GM21529 (cell line): ENCODE measurements at regions not wholly inside any gene's neighbourhood (a gene's known extent, or its start where the extent isn't known, plus 50 kb on each side); places are given as distances from the start of the nearest gene placed in this dataset.
"Not testable (repeated sequence)": the region's sequence is repeated elsewhere in the genome, so short reads cannot be mapped to it uniquely, and the experiment has no call there.

Experiments
- ATAC-seq: cut with Tn5 transposase; IDR thresholded peaks from one replicate; pipeline ENCODE4 v1.9.1; 2021; ENCODE audit not compliant: unreplicated experiment

DNA sequence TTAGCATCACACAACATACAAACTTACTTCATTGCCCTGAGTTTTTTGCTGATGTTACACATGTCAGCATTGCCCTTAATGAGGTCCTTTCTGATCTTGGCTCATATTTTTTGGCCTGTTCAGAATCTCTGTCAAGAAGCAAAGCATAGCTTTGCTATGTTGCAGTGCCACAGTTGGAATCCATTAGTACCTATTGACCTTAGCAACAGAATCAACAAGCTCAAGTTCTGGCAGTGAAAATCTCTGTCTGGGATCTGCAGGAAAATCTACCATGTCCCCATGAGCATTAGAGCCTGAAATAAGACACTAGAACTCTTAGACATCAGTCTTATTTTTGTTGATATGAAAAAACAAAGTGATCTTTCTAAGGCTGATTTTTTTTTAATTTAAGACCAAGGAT, 105.6 kb upstream of the FHL2 start:
- ATAC-seq, result no peak

DNA sequence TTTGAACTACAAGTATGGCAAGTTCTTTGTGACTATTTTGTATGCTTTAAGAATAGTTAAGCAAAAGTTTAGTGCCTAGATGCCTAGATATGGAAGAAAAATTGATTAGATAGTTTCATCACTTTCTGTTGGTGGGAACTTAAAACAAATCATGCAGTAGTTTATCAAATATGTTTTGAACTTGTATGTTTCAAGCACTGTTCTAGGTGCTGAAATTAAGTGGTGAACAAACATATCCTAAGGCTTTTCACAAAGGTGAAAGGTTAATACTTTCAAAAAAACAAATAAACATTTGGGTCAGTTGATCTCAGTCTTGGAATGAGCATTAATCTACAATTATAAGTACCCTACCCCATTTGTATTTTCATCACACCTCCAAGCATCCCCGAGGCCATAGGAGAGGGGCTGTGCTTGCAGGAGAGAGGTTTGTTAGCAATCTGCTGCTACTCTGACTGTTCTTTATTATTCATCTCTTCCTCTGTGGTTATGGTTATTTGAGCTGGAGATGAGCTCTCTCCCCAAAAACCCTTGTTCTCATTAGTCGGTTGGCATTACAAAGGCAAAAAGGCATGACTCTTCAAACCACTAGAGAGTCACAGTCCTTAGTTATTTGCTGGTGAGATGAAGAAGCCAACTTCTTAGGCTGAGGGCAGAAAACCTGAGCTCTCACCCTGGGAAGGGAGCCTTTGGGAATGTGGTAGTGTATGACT, 103.9 kb upstream of the FHL2 start:
- ATAC-seq, result no peak

DNA sequence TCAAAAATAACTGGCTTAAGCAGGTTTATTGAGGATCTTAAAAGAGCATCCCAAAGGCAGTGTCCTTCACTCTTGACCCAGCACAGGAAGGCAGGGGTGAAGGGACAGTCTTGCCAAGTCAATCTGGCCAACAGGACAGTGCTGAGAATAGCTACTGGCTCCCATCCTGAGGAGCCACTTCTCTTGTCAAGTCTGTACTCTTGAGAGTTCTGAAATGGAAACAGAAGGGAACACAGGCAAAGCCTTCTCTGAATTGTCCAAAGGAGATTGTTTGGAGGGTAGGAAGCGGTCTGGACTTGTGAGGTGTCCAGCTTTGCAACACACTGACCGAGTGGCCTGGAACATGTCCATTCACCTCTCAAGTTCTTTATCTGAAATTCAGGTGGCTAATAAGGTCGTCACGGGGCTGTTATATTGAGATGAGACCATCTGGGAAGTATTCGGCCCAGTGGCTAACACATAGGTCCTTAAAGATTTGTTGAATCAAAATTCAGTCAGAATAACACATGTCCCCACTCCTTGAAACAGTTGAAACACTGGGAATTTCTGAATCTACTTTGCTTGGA, 99.5 kb upstream of the FHL2 start:
- no peak for ATAC-seq

DNA sequence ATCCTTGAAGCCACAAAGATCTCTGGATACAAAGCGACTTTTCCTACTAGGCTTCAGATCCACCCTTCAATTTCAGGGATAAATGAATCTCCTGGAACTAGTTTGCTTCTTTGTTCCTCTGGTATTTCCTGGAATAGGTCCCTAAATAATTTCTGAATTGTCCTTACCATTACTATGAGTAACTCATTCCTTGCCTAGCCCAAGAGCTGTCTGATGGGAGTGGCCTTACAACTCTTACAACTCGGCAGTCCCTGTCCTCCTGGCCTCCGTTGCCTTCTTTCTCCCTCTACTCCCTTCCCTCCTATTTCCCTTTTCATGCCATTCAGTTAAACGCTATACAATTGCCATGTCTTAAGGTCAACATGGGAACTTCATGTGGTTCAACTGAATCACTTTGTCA, 98.2 kb upstream of the FHL2 start:
- ATAC-seq, result no peak

DNA sequence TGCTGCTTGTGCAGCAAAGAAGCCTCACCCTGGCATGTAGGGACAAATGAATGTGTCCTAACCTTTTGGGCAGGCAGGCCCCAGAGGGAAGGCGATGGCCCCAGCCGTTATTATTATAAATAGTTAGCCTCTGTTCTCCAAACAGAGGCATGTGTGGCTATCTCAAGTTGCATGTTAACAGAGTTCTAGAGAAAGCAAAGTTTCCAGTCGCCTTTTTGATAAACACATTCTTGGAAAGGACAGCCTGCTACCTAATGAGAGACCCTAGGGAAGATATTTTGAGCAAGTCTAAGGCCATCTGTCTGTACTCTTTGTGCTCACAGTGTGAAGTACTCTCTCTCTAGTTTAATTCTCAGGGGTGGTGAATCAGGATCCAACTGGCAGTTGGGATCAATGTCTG, 97.4 kb upstream of the FHL2 start:
- no peak for ATAC-seq

DNA sequence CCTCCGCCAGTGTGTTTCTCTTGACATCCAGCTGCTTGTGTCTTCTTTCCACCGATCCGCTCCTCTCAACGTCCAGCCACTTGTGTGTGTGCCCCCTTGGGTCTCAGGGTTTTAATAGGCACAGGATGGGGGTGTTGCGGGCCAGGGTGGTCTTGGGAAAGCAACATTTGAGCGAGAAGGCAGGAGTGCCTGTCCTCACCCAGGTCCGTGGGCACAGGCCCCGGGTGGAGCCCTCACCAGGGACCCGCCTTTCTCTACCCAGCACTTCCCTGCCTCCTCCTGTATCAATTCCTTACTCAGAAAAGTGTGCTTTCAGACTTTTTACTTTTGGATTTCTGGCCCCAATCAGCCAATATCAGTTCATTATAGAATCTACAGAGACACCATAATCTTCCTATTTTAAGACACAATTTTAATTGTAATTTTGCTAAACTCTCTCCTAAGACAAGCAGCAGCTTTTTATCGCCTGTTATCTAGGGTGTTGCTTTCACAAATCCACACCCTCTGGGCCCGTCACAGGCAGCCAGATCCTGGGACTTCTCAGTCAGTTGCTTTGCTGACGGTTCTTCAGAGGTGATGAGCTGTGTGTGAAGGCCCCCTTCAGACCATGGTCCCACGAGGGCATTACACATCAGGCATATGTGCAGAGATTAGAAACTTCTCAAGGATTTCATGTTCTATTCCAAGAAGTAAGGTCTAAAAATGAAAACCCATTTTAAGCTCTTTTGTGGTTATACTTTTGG, 96.0 kb upstream of the FHL2 start:
- ATAC-seq, result no peak

DNA sequence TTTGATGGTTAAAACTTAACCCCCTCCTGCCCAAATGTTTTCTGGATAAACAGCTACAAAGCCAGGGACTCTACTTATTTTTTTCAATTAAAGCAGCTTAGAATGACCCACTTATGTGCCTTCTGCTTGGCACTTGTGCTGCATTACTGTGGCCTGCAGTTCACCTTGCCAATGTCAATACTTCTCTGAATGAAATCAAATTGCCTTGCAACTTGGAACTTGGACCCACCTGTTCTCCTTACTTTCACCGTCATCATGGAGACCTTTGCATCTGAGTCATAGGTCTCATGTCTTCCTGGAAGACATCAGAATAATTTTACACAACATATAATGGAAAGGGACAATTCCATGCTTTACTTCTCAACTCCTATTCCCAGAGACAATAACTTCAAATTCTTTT, 92.1 kb upstream of the FHL2 start:
- ATAC-seq, result no peak

DNA sequence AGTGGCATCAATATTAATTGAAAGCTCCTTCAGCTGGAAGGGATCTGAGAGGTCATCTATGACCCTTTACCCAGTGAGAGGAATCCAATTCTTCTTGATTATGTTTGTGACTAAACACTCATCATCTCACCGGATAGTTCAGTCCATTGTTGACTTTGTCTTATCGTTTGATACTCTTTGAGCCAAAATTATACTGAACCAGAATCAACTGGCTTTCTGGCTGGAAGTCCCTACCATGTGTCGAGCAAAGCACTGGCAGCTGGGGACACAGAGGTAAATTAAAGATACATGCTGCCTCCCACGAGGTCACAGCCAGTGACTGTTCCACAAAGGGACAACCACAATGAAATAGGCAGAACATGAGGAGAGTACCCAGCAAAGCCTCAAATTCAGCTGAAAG, 91.4 kb upstream of the FHL2 start:
- no peak for ATAC-seq

DNA sequence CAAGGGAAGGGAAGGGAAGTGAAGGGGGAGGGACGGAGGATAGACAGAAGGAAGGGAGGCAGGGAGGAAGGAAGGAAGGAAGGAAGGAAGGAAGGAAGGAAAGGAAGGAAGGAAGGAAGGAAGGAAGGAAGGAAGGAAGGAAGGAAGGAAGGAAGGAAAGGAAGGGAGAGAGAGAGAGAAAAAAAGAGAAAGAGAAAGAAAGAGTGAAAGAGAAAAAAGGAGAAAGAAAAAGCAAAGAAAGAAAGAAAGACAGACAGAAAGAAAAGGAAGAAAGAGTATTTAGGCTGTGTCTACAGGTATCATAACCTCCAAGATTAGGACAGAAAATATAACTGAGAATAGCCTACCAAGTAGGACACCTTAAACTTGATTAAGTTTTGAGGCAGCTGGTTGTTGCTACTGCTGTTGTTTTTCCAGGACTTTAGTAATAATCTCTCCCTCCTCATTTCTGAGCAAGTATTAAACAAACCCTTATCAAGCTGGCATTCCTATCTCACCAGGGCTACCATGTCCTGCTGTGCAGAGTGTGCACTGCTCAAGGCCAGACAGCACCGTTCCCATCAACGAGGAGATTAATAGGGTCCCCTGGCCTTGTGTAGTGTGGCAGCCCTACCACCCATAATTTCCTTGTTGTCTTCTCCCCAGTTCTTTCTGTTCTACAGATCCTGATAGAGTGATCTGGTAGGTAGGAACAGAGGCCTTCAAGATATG, 90.5 kb upstream of the FHL2 start:
- no peak for ATAC-seq

DNA sequence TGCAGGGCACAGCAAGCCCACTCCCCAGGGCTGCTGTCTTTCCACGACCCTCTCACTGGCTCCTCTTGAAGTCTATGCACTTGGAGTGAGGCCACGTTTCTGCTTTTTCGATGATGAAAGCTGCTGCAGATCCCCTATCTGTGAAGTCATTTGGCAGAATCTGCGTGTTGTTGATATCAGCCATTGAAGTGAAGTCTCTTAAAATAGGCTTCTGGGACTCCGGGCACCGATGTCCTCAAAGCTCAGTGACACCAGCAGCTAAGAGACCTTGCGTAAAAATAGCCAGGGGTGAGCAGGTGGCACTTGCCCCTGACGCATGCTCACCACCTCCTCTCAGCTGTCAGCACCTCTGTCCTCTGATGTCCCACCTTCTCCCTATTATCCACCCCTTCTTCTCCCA, 89.4 kb upstream of the FHL2 start:
- no peak for ATAC-seq

DNA sequence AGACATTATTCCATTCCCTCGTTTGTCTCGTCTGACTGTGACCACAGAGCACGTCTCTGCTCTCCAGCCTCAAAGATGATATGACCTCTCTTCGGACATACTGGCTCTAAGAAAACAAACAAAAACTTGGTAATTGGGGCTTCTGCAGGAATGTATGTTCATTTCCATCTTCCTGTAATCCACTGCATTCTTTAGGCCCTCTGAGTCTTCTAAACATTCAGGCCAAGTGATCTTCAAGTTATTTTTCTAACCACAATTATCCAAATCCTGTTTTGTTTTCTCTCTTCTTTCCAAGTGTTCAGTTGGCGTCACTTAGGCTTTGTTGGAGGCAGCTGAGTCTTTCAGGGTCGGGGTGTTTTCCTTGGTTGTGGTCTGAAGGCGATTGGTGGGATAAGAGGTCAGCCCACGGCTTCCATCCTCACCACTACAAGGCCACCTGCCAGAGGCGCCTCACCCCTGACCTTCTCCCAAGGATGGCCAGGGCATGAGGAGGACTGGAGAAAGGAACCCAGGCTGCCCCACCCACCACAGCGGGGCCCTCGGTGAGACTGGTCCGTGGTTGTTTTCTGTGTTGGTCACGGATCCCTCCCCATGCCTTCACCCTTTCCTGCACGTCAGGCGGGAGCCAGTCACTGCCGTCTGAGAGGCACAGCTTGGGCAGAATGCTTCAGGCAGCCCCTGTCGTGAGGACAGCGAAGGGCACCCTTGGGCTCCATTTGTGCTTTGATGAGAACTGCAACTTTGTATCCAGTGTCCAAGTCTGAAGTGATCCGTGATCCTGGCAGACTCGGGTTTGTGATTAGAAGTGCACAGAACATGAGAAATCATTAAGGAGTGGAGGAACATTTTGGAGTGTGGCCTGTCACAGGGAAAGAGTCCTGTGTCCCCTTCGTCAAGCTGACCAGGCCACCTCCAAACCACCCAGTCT, 88.6 kb upstream of the FHL2 start:
- no peak for ATAC-seq

DNA sequence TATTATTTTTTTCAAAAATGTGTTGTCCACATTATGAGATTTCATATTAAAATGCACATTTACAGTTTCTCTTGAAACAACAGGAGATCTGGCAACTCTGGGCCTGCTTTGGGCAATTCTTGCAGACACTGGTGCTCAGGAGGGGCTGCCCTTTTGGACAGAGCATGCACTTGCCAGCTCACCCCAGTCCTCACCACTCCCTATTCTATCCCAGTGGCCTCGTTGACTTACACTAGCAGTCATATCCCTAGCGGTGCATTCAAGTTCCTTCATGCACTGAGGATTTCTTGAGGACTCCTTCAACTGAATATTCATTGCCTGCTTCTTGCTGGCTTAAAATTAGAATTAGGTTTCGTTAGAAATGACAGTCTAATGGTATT, 87.9 kb upstream of the FHL2 start:
- ATAC-seq, result no peak

DNA sequence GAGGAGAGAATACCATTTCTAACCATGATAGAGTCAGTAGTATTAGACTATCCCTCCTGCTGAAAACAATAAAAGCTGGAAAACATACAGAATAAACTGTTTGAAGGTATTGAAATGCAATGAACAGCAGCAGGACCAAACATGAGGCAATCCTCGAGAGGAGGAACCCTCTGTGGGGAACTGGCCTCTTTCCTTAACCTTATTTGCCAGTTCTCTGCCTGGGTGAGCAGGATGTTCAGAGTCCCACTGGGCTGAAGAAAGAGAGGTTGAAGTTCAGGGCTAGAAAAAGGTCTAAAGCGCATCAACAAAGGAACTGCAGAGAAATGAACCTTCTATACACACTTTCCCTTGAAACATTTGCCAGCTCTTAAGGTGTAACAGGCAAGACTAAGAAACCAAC, 79.8 kb upstream of the FHL2 start:
- ATAC-seq, result no peak

DNA sequence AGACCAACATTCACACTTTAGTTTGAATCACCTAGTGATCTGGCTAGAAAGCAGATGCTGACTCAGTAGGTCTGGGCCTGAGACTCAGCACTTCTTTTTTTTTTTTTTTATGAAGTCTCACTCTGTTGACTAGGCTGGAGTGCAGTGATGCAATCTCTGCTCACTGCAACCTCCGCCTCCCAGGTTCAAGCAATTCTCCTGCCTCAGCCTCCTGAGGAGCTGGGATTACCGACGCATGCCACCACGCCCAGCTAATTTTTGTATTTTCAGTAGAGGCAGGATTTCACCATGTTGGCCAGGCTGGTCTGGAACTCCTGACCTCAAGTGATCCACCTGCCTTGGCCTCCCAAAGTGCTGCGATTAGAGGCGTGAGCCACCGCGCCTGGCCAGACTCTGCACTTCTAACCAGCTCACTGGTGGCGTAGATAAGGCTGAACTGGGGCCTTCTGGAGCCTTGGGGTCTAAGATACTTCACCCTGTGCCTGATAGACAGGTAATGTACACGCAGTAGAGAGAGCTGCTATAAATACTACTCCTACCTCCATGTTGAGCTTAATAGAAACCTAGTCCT, 78.3 kb upstream of the FHL2 start:
- ATAC-seq, result not testable (repeated sequence)

DNA sequence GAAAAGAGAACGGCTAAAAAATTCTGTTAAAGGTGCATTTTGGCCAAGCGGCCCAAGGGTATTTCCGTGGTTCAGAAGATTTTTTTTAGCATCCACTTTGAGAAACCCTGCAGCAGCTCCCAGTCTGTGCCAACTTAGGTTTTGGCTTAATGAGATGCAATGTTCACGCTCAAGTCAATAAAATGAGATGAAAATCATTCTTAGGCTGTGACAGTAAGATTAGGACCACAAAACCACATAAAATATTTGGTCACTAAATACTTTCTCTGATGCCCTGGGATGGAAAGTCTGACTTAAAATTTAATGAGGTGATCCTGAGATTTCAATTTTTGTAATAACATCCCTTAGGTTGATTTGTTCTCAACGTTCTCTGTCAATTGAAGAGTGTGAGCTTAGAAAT, 74.2 kb upstream of the FHL2 start:
- no peak for ATAC-seq

DNA sequence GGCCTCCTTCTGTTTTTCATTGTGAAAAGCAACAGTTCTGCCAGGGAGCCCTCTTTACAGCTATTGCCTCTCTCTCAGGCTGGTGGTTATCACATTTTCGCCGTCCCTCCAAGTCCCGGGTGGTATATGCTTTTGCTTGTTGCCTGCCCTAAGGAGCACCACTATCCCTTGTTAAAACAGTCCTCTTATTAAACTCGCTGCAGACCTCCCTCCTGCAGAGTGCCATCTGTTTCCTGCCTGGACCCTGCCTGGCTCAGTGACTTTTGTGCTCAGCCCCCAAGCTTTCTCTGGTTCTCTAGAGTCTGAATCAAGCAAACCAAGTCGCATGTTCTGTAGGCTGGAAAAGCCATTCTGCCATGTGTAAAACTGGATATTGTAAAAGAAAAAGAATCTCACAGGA, 72.1 kb upstream of the FHL2 start:
- no peak for ATAC-seq

DNA sequence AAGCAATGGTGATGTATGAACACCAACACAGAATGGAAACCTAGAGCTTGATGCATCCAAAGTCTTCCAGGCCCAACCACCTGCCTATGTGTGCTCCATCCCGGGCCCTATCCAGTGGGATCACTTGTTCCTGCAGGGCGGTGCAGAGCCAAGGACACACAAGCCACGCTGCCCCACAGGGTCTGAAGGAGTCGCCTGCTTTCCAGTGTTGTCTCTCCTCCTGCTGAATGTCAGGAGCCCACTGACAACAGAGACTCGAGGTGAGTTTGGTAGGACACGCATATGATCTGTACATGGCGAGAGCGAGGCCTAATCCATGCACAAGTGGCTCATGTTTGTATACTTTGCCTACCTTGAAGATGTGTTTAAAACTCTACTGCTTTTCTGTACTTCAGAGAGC, 70.9 kb upstream of the FHL2 start:
- no peak for ATAC-seq

DNA sequence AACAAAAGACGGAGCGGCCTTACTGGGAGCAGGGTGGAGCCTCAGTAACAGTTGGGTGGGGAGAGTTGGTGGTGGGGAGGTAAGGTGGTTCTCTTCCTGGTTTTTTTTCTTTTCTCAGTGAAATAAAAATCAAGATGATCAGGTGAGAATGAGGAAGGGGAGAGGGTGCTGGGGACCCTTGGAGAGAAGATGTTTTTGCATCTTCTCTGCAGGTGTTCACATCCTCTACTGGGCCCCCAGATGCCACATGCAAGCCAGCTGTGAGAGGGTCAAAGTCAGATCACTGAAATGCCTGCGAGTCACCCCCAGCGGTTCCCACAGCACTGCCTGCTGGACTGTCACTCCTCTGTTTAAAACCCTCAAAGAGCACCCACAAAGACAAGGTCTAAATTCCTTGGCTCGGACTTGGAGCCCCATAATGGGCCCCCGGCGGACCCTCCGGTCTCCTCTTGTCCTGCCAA, 69.8 kb upstream of the FHL2 start:
- no peak for ATAC-seq

DNA sequence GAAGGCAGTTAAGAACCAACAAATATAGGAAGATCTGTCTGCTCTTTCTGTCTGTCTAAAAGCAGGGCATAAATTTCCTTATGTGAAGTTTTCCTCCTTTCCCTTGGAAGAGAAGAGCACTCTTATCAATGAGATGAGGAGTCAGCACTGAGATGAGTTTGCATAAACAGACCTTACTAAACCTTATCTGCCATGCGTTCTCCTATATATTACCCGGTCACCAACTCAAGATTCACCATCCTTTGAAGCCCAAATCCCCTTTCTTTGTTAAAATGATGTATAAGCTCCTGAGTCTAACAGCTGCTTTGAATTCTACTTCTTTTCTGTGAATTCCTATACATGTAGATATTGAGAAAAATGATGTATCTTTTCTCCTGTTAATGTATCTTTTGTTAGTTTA, 65.5 kb upstream of the FHL2 start:
- no peak for ATAC-seq

DNA sequence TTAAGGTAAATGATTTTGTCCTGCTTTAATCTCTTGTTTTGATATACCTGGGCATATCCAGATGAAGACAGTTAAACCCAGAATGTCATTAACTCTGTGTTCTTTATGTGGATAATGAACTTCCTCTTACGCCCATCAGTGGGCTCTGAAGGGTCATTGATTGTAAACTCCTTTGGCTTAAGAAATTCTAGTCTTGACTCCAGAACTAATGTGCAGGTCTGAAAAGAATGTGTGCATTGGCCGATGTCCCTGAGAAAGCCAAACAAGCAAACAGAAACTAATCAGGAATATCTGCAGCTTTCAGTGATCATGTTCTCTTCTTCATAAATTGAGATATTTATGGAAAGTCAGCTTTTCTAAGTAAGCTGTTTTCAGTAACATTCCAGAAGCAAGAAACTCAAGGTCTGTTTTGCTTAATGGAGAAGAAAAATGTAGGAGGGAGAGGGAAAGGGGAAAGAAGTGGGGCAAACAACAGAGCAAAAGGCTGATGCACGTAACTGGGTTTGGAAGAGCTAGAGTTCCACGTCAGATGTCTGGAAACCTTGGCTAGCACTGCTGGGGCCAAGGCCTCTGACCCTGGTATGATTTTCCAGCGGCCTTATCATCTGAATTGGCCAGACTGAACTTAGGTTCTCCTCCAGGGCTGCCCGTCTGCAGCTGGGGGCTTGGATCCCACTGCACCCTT, 61.3 kb upstream of the FHL2 start:
- ATAC-seq, result no peak
